ENCODE measurements at regions not wholly inside any gene's neighbourhood (a gene's known extent, or its start where the extent isn't known, plus 50 kb on each side); places are given as distances from the start of the nearest gene placed in this dataset.
"Not testable (repeated sequence)": the region's sequence is repeated elsewhere in the genome, so short reads cannot be mapped to it uniquely, and the experiment has no call there.

GRCh38 chrX:1115411-1115810 is 97.0 kb downstream of the CRLF2 start:
- H3K4ac ChIP-seq (ENCODE audit: low read depth, low read length); H3K9ac ChIP-seq (ENCODE audit: low read depth, low read length); H4K8ac ChIP-seq (ENCODE audit: low read depth in 2 of 2, low read length in 2 of 2); H3K4me3 ChIP-seq (ENCODE audit: insufficient read depth, low read depth, low read length); H2AK9ac ChIP-seq (replicated peaks; ENCODE audit: low read depth, low read length, poor library complexity); H3K56ac ChIP-seq (ENCODE audit: extremely low read depth, insufficient read depth, low read length); intact Hi-C loops (cut with micrococcal nuclease); H3K9me1 ChIP-seq (ENCODE audit: insufficient read depth, low read length); H3K4me1 ChIP-seq (ENCODE audit: control insufficient read depth, insufficient read depth, low read length); BruUV-seq (replicated peaks); H2AK5ac ChIP-seq (ENCODE audit: low read depth, low read length); H2AFZ ChIP-seq (replicated peaks; ENCODE audit: low read length, poor library complexity); H3K79me1 ChIP-seq (ENCODE audit: low read depth in 1 of 2, low read length in 2 of 2); H2BK20ac ChIP-seq (ENCODE audit: low read depth, low read length); H4K20me1 ChIP-seq (ENCODE audit: insufficient read depth, low read length); H3K14ac ChIP-seq (replicated peaks; ENCODE audit: low read depth, low read length); H2BK5ac ChIP-seq (ENCODE audit: low read depth, low read length, poor library complexity, severe bottlenecking); H4K91ac ChIP-seq (ENCODE audit: insufficient read depth, low read depth, low read length); H3K23ac ChIP-seq (ENCODE audit: low read depth, low read length); ATAC-seq (ENCODE audit: low read depth); H3K27me3 ChIP-seq (ENCODE audit: control insufficient read depth, insufficient read depth, low read length); H2BK120ac ChIP-seq (ENCODE audit: low read depth, low read length); H3K27ac ChIP-seq (ENCODE audit: insufficient read depth, low read length); H4K5ac ChIP-seq (ENCODE audit: low read depth, low read length); H3K36me3 ChIP-seq (ENCODE audit: control insufficient read depth, insufficient read depth, low read length); H3K18ac ChIP-seq (ENCODE audit: low read depth, low read length); in situ Hi-C loops (cut with MboI; ENCODE audit: low sequenced_read_pairs); POLR2A ChIA-PET (ENCODE audit: unreplicated experiment); dilution Hi-C loops (cut with HindIII; ENCODE audit: low sequenced_read_pairs, unreplicated experiment); H2BK15ac ChIP-seq (ENCODE audit: low read depth, low read length); CTCF ChIA-PET; DNase-seq; H3K4me2 ChIP-seq (ENCODE audit: low read depth, low read length): not testable (repeated sequence)
- H3K9me3 ChIP-seq (ENCODE audit: control insufficient read depth, insufficient read depth, low read length) = peaks cover 14% of the 10 kb centered on the region
- 77% methylated on average over 4 of the region's 12 CpGs; no CpG with 5 or more reads in 1 of the 2 experiments for WGBS, 2 experiments (ENCODE audit: extremely low coverage in 2 of 2, insufficient read length in 1 of 2)
